H9 (cell line): ENCODE measurements at regions not wholly inside any gene's neighbourhood (a gene's known extent, or its start where the extent isn't known, plus 50 kb on each side); places are given as distances from the start of the nearest gene placed in this dataset.

Source experiments
- DNase-seq: peaks from one replicate; pipeline ENCODE4 v3.0.0-alpha.2; 2017
- H2AFZ ChIP-seq: one replicate; pipeline ENCODE4 v1.6.1; 2013; ENCODE audit warnings: mild to moderate bottlenecking, low read length, control low read depth, moderate library complexity
- H2AK5ac ChIP-seq: 2 replicates; pipeline ENCODE4 v1.6.1; 2013; ENCODE audit warnings: low read length, control low read depth, mixed read lengths; ENCODE audit not compliant: insufficient read length
- H2BK120ac ChIP-seq: one replicate; pipeline ENCODE4 v1.6.1; 2013; ENCODE audit warnings: low read depth, mild to moderate bottlenecking, low read length, control low read depth, inconsistent platforms; ENCODE audit not compliant: poor library complexity, severe bottlenecking
- H2BK12ac ChIP-seq: 2 replicates; pipeline ENCODE4 v1.6.1; 2013; ENCODE audit warnings: low read length, control low read depth, mixed read lengths, low read depth; ENCODE audit not compliant: insufficient read length
- H2BK15ac ChIP-seq: 2 replicates; pipeline ENCODE4 v1.6.1; 2013; ENCODE audit warnings: low read depth, low read length, control low read depth
- H2BK20ac ChIP-seq: one replicate; pipeline ENCODE4 v1.6.1; 2013; ENCODE audit warnings: low read depth, mild to moderate bottlenecking, low read length, control low read depth, inconsistent platforms; ENCODE audit not compliant: poor library complexity, severe bottlenecking
- H2BK5ac ChIP-seq: 2 replicates; pipeline ENCODE4 v1.6.1; 2013; ENCODE audit warnings: low read length, control low read depth, mixed read lengths; ENCODE audit not compliant: insufficient read length
- H3K14ac ChIP-seq: 2 replicates; pipeline ENCODE4 v1.6.1; 2013; ENCODE audit warnings: low read length, control low read depth; ENCODE audit not compliant: insufficient read depth
- H3K18ac ChIP-seq: 2 replicates; pipeline ENCODE4 v1.6.1; 2013; ENCODE audit warnings: low read depth, mild to moderate bottlenecking, mixed read lengths, low read length, control low read depth; ENCODE audit not compliant: insufficient read length
- H3K23ac ChIP-seq: 2 replicates; pipeline ENCODE4 v1.6.1; 2013; ENCODE audit warnings: low read length, control low read depth, mixed read lengths, low read depth; ENCODE audit not compliant: insufficient read length
- H3K23me2 ChIP-seq: 2 replicates; pipeline ENCODE4 v1.6.1; 2013; ENCODE audit warnings: low read depth, mild to moderate bottlenecking, mixed read lengths, low read length, control low read depth; ENCODE audit not compliant: insufficient read length, poor library complexity, severe bottlenecking
- H3K27ac ChIP-seq: 2 replicates; pipeline ENCODE4 v1.5.1; 2013; ENCODE audit warnings: low read length, control low read depth, mixed read lengths, low read depth; ENCODE audit not compliant: insufficient read length
- H3K27me3 ChIP-seq: 2 replicates; pipeline ENCODE4 v1.6.1; 2013; ENCODE audit warnings: low read length, control low read depth, inconsistent platforms; ENCODE audit not compliant: insufficient read depth
- H3K4ac ChIP-seq: 2 replicates; pipeline ENCODE4 v1.6.1; 2013; ENCODE audit warnings: low read depth, mild to moderate bottlenecking, control low read depth, inconsistent platforms, low read length, moderate library complexity
- H3K4me1 ChIP-seq: 2 replicates; pipeline ENCODE4 v1.6.1; 2013; ENCODE audit warnings: low read length, control low read depth, inconsistent platforms; ENCODE audit not compliant: insufficient read depth
- H3K4me2 ChIP-seq: 2 replicates; pipeline ENCODE4 v1.6.1; 2013; ENCODE audit warnings: low read length, control low read depth, mixed read lengths; ENCODE audit not compliant: insufficient read length, insufficient read depth
- H3K56ac ChIP-seq: 2 replicates; pipeline ENCODE4 v1.6.1; 2013; ENCODE audit warnings: low read depth, mild to moderate bottlenecking, mixed read lengths, low read length, control low read depth; ENCODE audit not compliant: insufficient read length
- H3K79me1 ChIP-seq: 2 replicates; pipeline ENCODE4 v1.6.1; 2013; ENCODE audit warnings: low read depth, mild to moderate bottlenecking, moderate library complexity, low read length, control low read depth, inconsistent platforms; ENCODE audit not compliant: insufficient read depth, poor library complexity, severe bottlenecking
- H3K79me2 ChIP-seq: 2 replicates; pipeline ENCODE4 v1.6.1; 2013; ENCODE audit warnings: low read length, control low read depth, inconsistent platforms; ENCODE audit not compliant: insufficient read depth
- H3K9ac ChIP-seq: 2 replicates; pipeline ENCODE4 v1.6.1; 2013; ENCODE audit warnings: low read length, control low read depth, mixed read lengths; ENCODE audit not compliant: insufficient read length; ENCODE audit errors: extremely low read depth
- H3K9me3 ChIP-seq: one replicate; pipeline ENCODE4 v1.6.1; 2013; ENCODE audit warnings: low read depth, low read length, inconsistent platforms; ENCODE audit not compliant: control insufficient read depth
- H3T11ph ChIP-seq: one replicate; pipeline ENCODE4 v1.6.1; 2013; ENCODE audit warnings: mild to moderate bottlenecking, low read length, control low read depth, inconsistent platforms
- H4K20me1 ChIP-seq: one replicate; pipeline ENCODE4 v1.6.1; 2013; ENCODE audit not compliant: control insufficient read depth, insufficient read length, insufficient read depth
- H4K5ac ChIP-seq: 2 replicates; pipeline ENCODE4 v1.6.1; 2013; ENCODE audit warnings: low read depth, mild to moderate bottlenecking, mixed read lengths, low read length, control low read depth; ENCODE audit not compliant: insufficient read length
- H4K8ac ChIP-seq: replicated peaks from 2 replicates; pipeline ENCODE4 v1.6.1; 2013; ENCODE audit warnings: low read length, control low read depth, mixed read lengths, low read depth; ENCODE audit not compliant: insufficient read length
- H4K91ac ChIP-seq: 2 replicates; pipeline ENCODE4 v1.6.1; 2013; ENCODE audit warnings: low read depth, mild to moderate bottlenecking, moderate library complexity, mixed read lengths, low read length, control low read depth; ENCODE audit not compliant: insufficient read length
- H3K27ac Mint-ChIP-seq, 3 experiments: 2 replicates in 2 of 3; 3 replicates in 1 of 3; pipeline ENCODE4 v1.8.0; 2020 to 2021; ENCODE audit warnings: mixed read lengths in 3 of 3, mild to moderate bottlenecking in 1 of 3, moderate library complexity in 1 of 3
- H3K27me3 Mint-ChIP-seq: 2 replicates; pipeline ENCODE4 v1.8.0; 2021; ENCODE audit warnings: low read depth, mild to moderate bottlenecking, moderate library complexity, mixed read lengths
- H3K36me3 Mint-ChIP-seq, 3 experiments: 2 replicates in 2 of 3; 3 replicates in 1 of 3; pipeline ENCODE4 v1.8.0; 2020 to 2021; ENCODE audit warnings: low read depth in 3 of 3, mixed read lengths in 3 of 3; ENCODE audit not compliant: insufficient read depth in 1 of 3
- H3K4me1 Mint-ChIP-seq, 2 experiments: 2 replicates each; pipeline ENCODE4 v1.8.0; 2020; ENCODE audit warnings: mixed read lengths in 2 of 2
- H3K4me3 Mint-ChIP-seq, 2 experiments: 2 replicates in 1 of 2; 3 replicates in 1 of 2; pipeline ENCODE4 v1.8.0; 2020 to 2021; ENCODE audit warnings: mild to moderate bottlenecking in 2 of 2, mixed read lengths in 2 of 2, moderate library complexity in 1 of 2
- H3K9me3 Mint-ChIP-seq, 2 experiments: 2 replicates in 1 of 2; 3 replicates in 1 of 2; pipeline ENCODE4 v1.8.0; 2020; ENCODE audit warnings: mild to moderate bottlenecking in 2 of 2, mixed read lengths in 2 of 2, moderate library complexity in 1 of 2
- WGBS: extraction: QIAGEN DNeasy Blood & Tissue Kit; methylation state at CpG from one replicate; pipeline ENCODE4 v1.1.7; 2013; ENCODE audit warnings: missing lambda C conversion rate, low lambda C conversion rate, mixed read lengths; ENCODE audit not compliant: insufficient read length; ENCODE audit errors: extremely low coverage; 5-methylcytosine and 5-hydroxymethylcytosine counted together
- TF ChIP-seq, protein P1 (sequence below): fragments of 200-600 bp; sonication (generic); conservative IDR thresholded peaks from 3 replicates; pipeline ENCODE4 v1.8.0; 2021; ENCODE audit warnings: antibody characterized with exemption, mild to moderate bottlenecking

DNA sequence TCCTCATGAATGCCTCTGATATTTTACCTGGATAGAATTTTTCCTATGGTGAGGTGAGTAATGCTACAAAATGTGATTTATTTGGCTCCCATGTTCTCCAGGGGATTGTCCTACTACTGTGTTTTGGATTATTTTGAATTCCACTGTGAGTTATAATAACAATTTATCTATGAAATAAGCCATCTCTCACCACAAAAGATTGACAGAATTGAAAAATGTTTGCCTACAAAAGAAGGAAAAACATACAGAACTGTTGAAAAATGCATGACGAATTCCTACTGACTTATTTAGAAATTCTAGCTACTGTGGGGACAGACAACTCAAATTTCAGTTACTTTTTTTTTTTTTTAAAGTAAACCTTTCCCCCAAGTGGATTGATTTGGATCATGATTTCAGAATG is 463.7 kb upstream of the GRIN3A start:
- Histone ChIP-seq H4K5ac (no peak overlapping the region), H2BK20ac (no peak overlapping the region), H3K79me1 (no peaks in the 10 kb centered on the region), H3K9ac (no peak overlapping the region), H3K4me1 (no peaks in the 10 kb centered on the region), H4K8ac (no peak overlapping the region), H3K4ac (no peak overlapping the region), H3K79me2 (no peaks in the 10 kb centered on the region), H3K27me3 (no peaks in the 10 kb centered on the region), H4K91ac (no peak overlapping the region), H2AFZ (no peak overlapping the region), H3K23ac (no peak overlapping the region), H4K20me1 (no peaks in the 10 kb centered on the region), H3K56ac (no peak overlapping the region), H3K4me2 (no peak overlapping the region), H2BK120ac (no peak overlapping the region), H3K9me3 (no peaks in the 10 kb centered on the region), H3T11ph (no peak overlapping the region), H2BK15ac (no peak overlapping the region), H2BK5ac (no peak overlapping the region), H2AK5ac (no peak overlapping the region), H3K18ac (no peak overlapping the region), H2BK12ac (no peak overlapping the region), H3K27ac (no peak overlapping the region), H3K14ac (no peak overlapping the region), H3K23me2 (no peaks in the 10 kb centered on the region)
- Mint-ChIP-seq H3K4me3 (no peak overlapping the region), H3K36me3 (peaks cover 0 to 3% (median 0%) of the 10 kb centered on the region in 3 experiments; a peak in 1 of 7 replicates), H3K27me3 (no peaks in the 10 kb centered on the region), H3K9me3 (peaks cover 3% of the 10 kb centered on the region in 2 experiments; a peak in 2 of 5 replicates), H3K27ac (no peak overlapping the region), H3K4me1 (no peaks in the 10 kb centered on the region)
- no CpG with 5 or more reads among the region's 1 CpG for WGBS
- DNase-seq = no peak
- TF ChIP-seq, protein P1, sequence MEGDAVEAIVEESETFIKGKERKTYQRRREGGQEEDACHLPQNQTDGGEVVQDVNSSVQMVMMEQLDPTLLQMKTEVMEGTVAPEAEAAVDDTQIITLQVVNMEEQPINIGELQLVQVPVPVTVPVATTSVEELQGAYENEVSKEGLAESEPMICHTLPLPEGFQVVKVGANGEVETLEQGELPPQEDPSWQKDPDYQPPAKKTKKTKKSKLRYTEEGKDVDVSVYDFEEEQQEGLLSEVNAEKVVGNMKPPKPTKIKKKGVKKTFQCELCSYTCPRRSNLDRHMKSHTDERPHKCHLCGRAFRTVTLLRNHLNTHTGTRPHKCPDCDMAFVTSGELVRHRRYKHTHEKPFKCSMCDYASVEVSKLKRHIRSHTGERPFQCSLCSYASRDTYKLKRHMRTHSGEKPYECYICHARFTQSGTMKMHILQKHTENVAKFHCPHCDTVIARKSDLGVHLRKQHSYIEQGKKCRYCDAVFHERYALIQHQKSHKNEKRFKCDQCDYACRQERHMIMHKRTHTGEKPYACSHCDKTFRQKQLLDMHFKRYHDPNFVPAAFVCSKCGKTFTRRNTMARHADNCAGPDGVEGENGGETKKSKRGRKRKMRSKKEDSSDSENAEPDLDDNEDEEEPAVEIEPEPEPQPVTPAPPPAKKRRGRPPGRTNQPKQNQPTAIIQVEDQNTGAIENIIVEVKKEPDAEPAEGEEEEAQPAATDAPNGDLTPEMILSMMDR = no peak
